ENCODE measurements at regions not wholly inside any gene's neighbourhood (a gene's known extent, or its start where the extent isn't known, plus 50 kb on each side); places are given as distances from the start of the nearest gene placed in this dataset.

GRCh38 chr13:68124437-68125086, 894.4 kb upstream of the PCDH9 start:
- no peaks in the 10 kb centered on the region for H3K36me3 ChIP-seq
- intact Hi-C loops (cut with DNase I) = no loop called here
- H3K27me3 ChIP-seq = no peaks in the 10 kb centered on the region
- H3K9me3 ChIP-seq = no peaks in the 10 kb centered on the region
- WGBS, 2 donors = 92% methylated on average over 2 of the region's 2 CpGs
- no peaks in the 10 kb centered on the region for H3K4me1 ChIP-seq
- no peak for DNase-seq
- no peak overlapping the region for H3K4me3 ChIP-seq
- TF ChIP-seq EP300 (IDR thresholded peaks at IDR 0.05) = no peak
- TF ChIP-seq POLR2AphosphoS5 (IDR thresholded peaks at IDR 0.05) = no peak
- TF ChIP-seq POLR2A (IDR thresholded peaks at IDR 0.05) = no peak
- TF ChIP-seq CTCF (IDR thresholded peaks at IDR 0.05) = no peak
- H3K27ac ChIP-seq = no peak overlapping the region

GRCh38 chr13:68110178-68110768, 880.1 kb upstream of the PCDH9 start:
- no peaks in the 10 kb centered on the region for H3K4me1 ChIP-seq
- intact Hi-C loops (cut with DNase I) = no loop called here
- peaks cover 0 to 7% (median 0%) of the 10 kb centered on the region in 4 donors for H3K9me3 ChIP-seq
- H3K4me3 ChIP-seq = no peak overlapping the region
- TF ChIP-seq EP300 (IDR thresholded peaks at IDR 0.05) = no peak
- no peak for TF ChIP-seq POLR2A (IDR thresholded peaks at IDR 0.05)
- TF ChIP-seq POLR2AphosphoS5 (IDR thresholded peaks at IDR 0.05) = no peak
- TF ChIP-seq CTCF (IDR thresholded peaks at IDR 0.05) = no peak
- WGBS, 2 donors = 76 to 84% methylated on average over 2 of the region's 2 CpGs
- DNase-seq = no peak
- H3K36me3 ChIP-seq = no peaks in the 10 kb centered on the region
- H3K27ac ChIP-seq = no peak overlapping the region
- H3K27me3 ChIP-seq = no peaks in the 10 kb centered on the region

- H3K4me3 ChIP-seq = no peak overlapping the region
- H3K27me3 ChIP-seq = no peaks in the 10 kb centered on the region
- peaks cover 0 to 5% (median 0%) of the 10 kb centered on the region in 4 donors for H3K9me3 ChIP-seq
- WGBS, 2 donors = 97 to 98% methylated on average over 29 of the region's 29 CpGs
- no peaks in the 10 kb centered on the region for H3K4me1 ChIP-seq
- intact Hi-C loops (cut with DNase I) = no loop called here
- no peak overlapping the region for H3K27ac ChIP-seq
- H3K36me3 ChIP-seq = no peaks in the 10 kb centered on the region
- DNase-seq = no peak
- TF ChIP-seq POLR2A (IDR thresholded peaks at IDR 0.05) = no peak
- TF ChIP-seq POLR2AphosphoS5 (IDR thresholded peaks at IDR 0.05) = no peak
- TF ChIP-seq CTCF (IDR thresholded peaks at IDR 0.05) = no peak
- no peak for TF ChIP-seq EP300 (IDR thresholded peaks at IDR 0.05)
These were observed 877.5 kb upstream of the PCDH9 start for GRCh38 chr13:68107667-68108066.

- no peaks in the 10 kb centered on the region for H3K27me3 ChIP-seq
- 88 to 90% methylated on average over 2 of the region's 2 CpGs for WGBS, 2 donors
- H3K4me3 ChIP-seq = no peak overlapping the region
- DNase-seq = no peak
- intact Hi-C loops (cut with DNase I) = no loop called here
- H3K36me3 ChIP-seq = no peaks in the 10 kb centered on the region
- no peaks in the 10 kb centered on the region for H3K4me1 ChIP-seq
- no peak overlapping the region for H3K27ac ChIP-seq
- TF ChIP-seq CTCF (IDR thresholded peaks at IDR 0.05) = no peak
- TF ChIP-seq EP300 (IDR thresholded peaks at IDR 0.05) = no peak
- no peak for TF ChIP-seq POLR2AphosphoS5 (IDR thresholded peaks at IDR 0.05)
- TF ChIP-seq POLR2A (IDR thresholded peaks at IDR 0.05) = no peak
- no peaks in the 10 kb centered on the region for H3K9me3 ChIP-seq
These were observed 869.5 kb upstream of the PCDH9 start for GRCh38 chr13:68099631-68100030.

Measured in sigmoid colon (tissue), 6 donors.